B cell (primary cell): ENCODE measurements at regions not wholly inside any gene's neighbourhood (a gene's known extent, or its start where the extent isn't known, plus 50 kb on each side); places are given as distances from the start of the nearest gene placed in this dataset.

Source experiments
- ATAC-seq: fragments of 200-7000 bp; cut with Tn5 transposase; one replicate; pipeline ENCODE4 v1.10.0; 2021; ENCODE audit warnings: low read depth, mild to moderate bottlenecking, moderate number of reproducible peaks, moderate library complexity
- CTCF ChIA-PET: fragments of 350-600 bp; sonication (Branson Sonifier 250); formaldehyde crosslinking; loops from one replicate; lab custom pipeline; 2021; ENCODE audit warnings: antibody characterized with exemption, inconsistent platforms; lab: Charles Lee
- POLR2A ChIA-PET: fragments of 350-600 bp; sonication (Branson Sonifier 250); formaldehyde crosslinking; loops from one replicate; lab custom pipeline; 2021; ENCODE audit warnings: antibody characterized with exemption; lab: Charles Lee
- DNase-seq: peaks from one replicate; pipeline ENCODE4 v3.0.0; 2013
- H2AFZ ChIP-seq: 2 replicates; pipeline ENCODE4 v1.6.1; 2012; ENCODE audit warnings: mild to moderate bottlenecking, low read depth, low read length; ENCODE audit not compliant: insufficient read depth, poor library complexity, severe bottlenecking
- H3K27ac ChIP-seq, 2 donors: 1 replicate in 1 of 2; 2 replicates in 1 of 2; pipeline ENCODE4 v1.5.1; 2012 to 2013; ENCODE audit warnings: low read length in 2 of 2, mild to moderate bottlenecking in 2 of 2, moderate library complexity in 1 of 2
- H3K27me3 ChIP-seq, 4 experiments: fragments of 200-600 bp in 1 of 4; sonication (generic) in 1 of 4; replicated peaks in 1 of 4; 1 replicate in 2 of 4; 2 replicates in 2 of 4; pipeline versions ENCODE4 v1.6.1 to v1.7.0; 2013 to 2016; ENCODE audit warnings: low read length in 3 of 4, mild to moderate bottlenecking in 2 of 4, mixed read lengths in 1 of 4, moderate library complexity in 1 of 4; ENCODE audit not compliant: insufficient read depth in 4 of 4, control insufficient read depth in 3 of 4; ENCODE audit errors: control extremely low read depth in 1 of 4
- H3K36me3 ChIP-seq, 2 experiments: replicated peaks in 1 of 2; 1 replicate in 1 of 2; 2 replicates in 1 of 2; pipeline versions ENCODE4 v1.6.1 to v1.7.1; 2013; ENCODE audit warnings: low read length in 1 of 2; ENCODE audit not compliant: insufficient read depth in 2 of 2, control insufficient read depth in 1 of 2; ENCODE audit errors: control extremely low read depth in 1 of 2, extremely low read depth in 1 of 2
- H3K4me1 ChIP-seq, 2 donors: fragments of 200-600 bp in 1 of 2; sonication (generic) in 1 of 2; 1 replicate in 1 of 2; 2 replicates in 1 of 2; pipeline versions ENCODE4 v1.5.1 to v1.6.1; 2013 to 2017; ENCODE audit warnings: low read length in 2 of 2; ENCODE audit not compliant: control insufficient read depth in 2 of 2, insufficient read depth in 2 of 2
- H3K4me2 ChIP-seq: replicated peaks from 2 replicates; pipeline ENCODE3; 2012; ENCODE audit warnings: mild to moderate bottlenecking, low read depth, low read length; ENCODE audit not compliant: poor library complexity, severe bottlenecking
- H3K4me3 ChIP-seq, 5 experiments: fragments of 200-600 bp in 1 of 5; sonication (generic) in 1 of 5; 1 replicate in 3 of 5; 2 replicates in 2 of 5; pipeline versions ENCODE4 v1.5.1 to v1.7.0; 2011 to 2016; ENCODE audit warnings: low read length in 4 of 5, mild to moderate bottlenecking in 4 of 5, low read depth in 2 of 5, control low read depth in 1 of 5, moderate library complexity in 1 of 5; ENCODE audit not compliant: insufficient read depth in 1 of 5; ENCODE audit errors: control extremely low read depth in 1 of 5, extremely low read depth in 1 of 5
- H3K79me2 ChIP-seq: fragments of 200-600 bp; sonication (generic); one replicate; pipeline ENCODE4 v1.6.0; 2016; ENCODE audit warnings: low read length; ENCODE audit not compliant: control insufficient read depth, insufficient read depth
- H3K9ac ChIP-seq: fragments of 200-600 bp; sonication (generic); 2 replicates; pipeline ENCODE4 v1.6.1; 2017; ENCODE audit warnings: mild to moderate bottlenecking, low read length, moderate library complexity
- H3K9me3 ChIP-seq, 3 donors: one replicate each; pipeline versions ENCODE4 v1.6.1 to v1.7.1; 2013; ENCODE audit warnings: low read length in 2 of 3; ENCODE audit not compliant: control insufficient read depth in 2 of 3, insufficient read depth in 1 of 3; ENCODE audit errors: control extremely low read depth in 1 of 3
- H4K20me1 ChIP-seq: 2 replicates; pipeline ENCODE4 v1.6.0; 2012; ENCODE audit warnings: mild to moderate bottlenecking, low read length; ENCODE audit not compliant: insufficient read depth, control insufficient read depth, poor library complexity, severe bottlenecking
- H3K27ac Mint-ChIP-seq: one replicate; pipeline ENCODE4 v1.8.0; 2021; ENCODE audit warnings: mixed read lengths
- H3K27me3 Mint-ChIP-seq: one replicate; pipeline ENCODE4 v1.8.0; 2021; ENCODE audit warnings: mixed read lengths
- H3K4me1 Mint-ChIP-seq: one replicate; pipeline ENCODE4 v1.8.0; 2021; ENCODE audit warnings: mixed read lengths
- H3K4me3 Mint-ChIP-seq: one replicate; pipeline ENCODE4 v1.8.0; 2021; ENCODE audit warnings: mixed read lengths
- H3K9me3 Mint-ChIP-seq: one replicate; pipeline ENCODE4 v1.8.0; 2022; ENCODE audit warnings: mixed read lengths; ENCODE audit not compliant: insufficient read depth
- EZH2 ChIP-seq: IDR thresholded peaks from 2 replicates; pipeline ENCODE4 v1.6.1; 2012; ENCODE audit warnings: borderline replicate concordance, low read depth, mild to moderate bottlenecking, moderate library complexity, low read length; ENCODE audit not compliant: insufficient read depth, poor library complexity, severe bottlenecking
- WGBS: methylation state at CpG from one replicate; pipeline ENCODE4 v1.1.5; 2013; ENCODE audit warnings: missing lambda C conversion rate; ENCODE audit not compliant: insufficient coverage; 5-methylcytosine and 5-hydroxymethylcytosine counted together
- intact Hi-C: fragments of 100-400 bp; cut with micrococcal nuclease; formaldehyde crosslinking; loops from one replicate; pipeline ENCODE4 v1.10.0; 2022
- TF ChIP-seq, protein P1 (sequence below): fragments of 200-600 bp; IDR thresholded peaks from one replicate; pipeline ENCODE4 v1.8.0; 2022; ENCODE audit warnings: antibody characterized with exemption, mild to moderate bottlenecking

- Histone ChIP-seq H3K9me3 (no peaks in the 10 kb centered on the region), H3K4me2 (no peak overlapping the region), H3K27ac (no peak overlapping the region), H3K36me3 (no peaks in the 10 kb centered on the region), H3K4me1 (peaks cover 38 to 53% of the 10 kb centered on the region in 2 donors), H3K79me2 (no peaks in the 10 kb centered on the region), H3K27me3 (peaks cover 0 to 18% (median 4%) of the 10 kb centered on the region in 4 experiments), H3K4me3 (no peak overlapping the region), H2AFZ (peak overlapping the region; percentile 35), H3K9ac (no peak overlapping the region), H4K20me1 (no peaks in the 10 kb centered on the region)
- intact Hi-C loops = loop anchor here (10.0 kb wide), 1 partner anchor 2003 kb away; the partner anchor contains the start of gene AKAP11
- H3K27ac Mint-ChIP-seq = no peak overlapping the region
- H3K4me3 Mint-ChIP-seq = no peak overlapping the region
- 8% methylated on average over 3 of the region's 4 CpGs for WGBS
- DNase-seq (no peak), ATAC-seq (no peak)
- H3K9me3 Mint-ChIP-seq = no peaks in the 10 kb centered on the region
- ChIA-PET CTCF (no interaction called here), POLR2A (no interaction called here)
- TF ChIP-seq, protein P1, sequence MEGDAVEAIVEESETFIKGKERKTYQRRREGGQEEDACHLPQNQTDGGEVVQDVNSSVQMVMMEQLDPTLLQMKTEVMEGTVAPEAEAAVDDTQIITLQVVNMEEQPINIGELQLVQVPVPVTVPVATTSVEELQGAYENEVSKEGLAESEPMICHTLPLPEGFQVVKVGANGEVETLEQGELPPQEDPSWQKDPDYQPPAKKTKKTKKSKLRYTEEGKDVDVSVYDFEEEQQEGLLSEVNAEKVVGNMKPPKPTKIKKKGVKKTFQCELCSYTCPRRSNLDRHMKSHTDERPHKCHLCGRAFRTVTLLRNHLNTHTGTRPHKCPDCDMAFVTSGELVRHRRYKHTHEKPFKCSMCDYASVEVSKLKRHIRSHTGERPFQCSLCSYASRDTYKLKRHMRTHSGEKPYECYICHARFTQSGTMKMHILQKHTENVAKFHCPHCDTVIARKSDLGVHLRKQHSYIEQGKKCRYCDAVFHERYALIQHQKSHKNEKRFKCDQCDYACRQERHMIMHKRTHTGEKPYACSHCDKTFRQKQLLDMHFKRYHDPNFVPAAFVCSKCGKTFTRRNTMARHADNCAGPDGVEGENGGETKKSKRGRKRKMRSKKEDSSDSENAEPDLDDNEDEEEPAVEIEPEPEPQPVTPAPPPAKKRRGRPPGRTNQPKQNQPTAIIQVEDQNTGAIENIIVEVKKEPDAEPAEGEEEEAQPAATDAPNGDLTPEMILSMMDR = no peak
- TF ChIP-seq EZH2 = no peak
- peaks cover 48% of the 10 kb centered on the region for H3K4me1 Mint-ChIP-seq
- peaks cover 15% of the 10 kb centered on the region for H3K27me3 Mint-ChIP-seq
These were observed 95.5 kb upstream of the SERP2 start for GRCh38 chr13:44278166-44278565.

DNA sequence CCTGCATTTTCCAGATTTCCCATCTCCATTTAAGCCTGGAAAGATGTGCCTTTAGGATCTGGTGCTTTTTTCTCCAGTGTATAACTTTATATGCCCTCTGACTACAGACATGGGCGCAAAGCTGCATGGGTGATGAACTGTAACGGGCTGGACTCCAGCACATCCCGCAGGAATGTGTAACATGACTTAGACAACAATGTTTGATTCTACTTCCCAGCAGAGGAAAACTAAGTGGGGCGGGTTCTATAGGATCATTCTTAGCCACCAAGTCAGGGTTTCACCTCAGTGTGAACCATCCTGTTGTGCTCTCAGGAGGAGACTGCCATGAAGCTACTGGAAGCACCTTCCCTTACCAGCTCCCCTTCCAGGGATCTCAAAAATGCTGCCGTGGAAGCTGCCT is 93.2 kb upstream of the SERP2 start:
- TF ChIP-seq, protein P1 = no peak
- no peak for TF ChIP-seq EZH2
- Histone ChIP-seq H4K20me1 (no peaks in the 10 kb centered on the region), H3K4me3 (no peak overlapping the region), H2AFZ (no peak overlapping the region), H3K79me2 (no peaks in the 10 kb centered on the region), H3K9ac (no peak overlapping the region), H3K4me1 (peaks cover 22 to 33% of the 10 kb centered on the region in 2 donors), H3K9me3 (no peaks in the 10 kb centered on the region), H3K36me3 (no peaks in the 10 kb centered on the region), H3K27me3 (peaks cover 0 to 18% (median 4%) of the 10 kb centered on the region in 4 experiments), H3K4me2 (no peak overlapping the region), H3K27ac (no peak overlapping the region)
- ATAC-seq (no peak), DNase-seq (no peak)
- peaks cover 2% of the 10 kb centered on the region for H3K9me3 Mint-ChIP-seq
- WGBS = 79% methylated on average over 5 of the region's 5 CpGs
- ChIA-PET CTCF (interaction anchor here (1.5 kb wide), 1 partner anchor 9 kb away, joined by 3 read pairs; no protein-coding TSS in a partner anchor), POLR2A (no interaction called here)
- no peak overlapping the region for H3K27ac Mint-ChIP-seq
- H3K4me1 Mint-ChIP-seq = peaks cover 26% of the 10 kb centered on the region
- H3K4me3 Mint-ChIP-seq = no peak overlapping the region
- H3K27me3 Mint-ChIP-seq = peaks cover 33% of the 10 kb centered on the region
- intact Hi-C loops = no loop called here
